ENCODE measurements at regions not wholly inside any gene's neighbourhood (a gene's known extent, or its start where the extent isn't known, plus 50 kb on each side); places are given as distances from the start of the nearest gene placed in this dataset.

DNA sequence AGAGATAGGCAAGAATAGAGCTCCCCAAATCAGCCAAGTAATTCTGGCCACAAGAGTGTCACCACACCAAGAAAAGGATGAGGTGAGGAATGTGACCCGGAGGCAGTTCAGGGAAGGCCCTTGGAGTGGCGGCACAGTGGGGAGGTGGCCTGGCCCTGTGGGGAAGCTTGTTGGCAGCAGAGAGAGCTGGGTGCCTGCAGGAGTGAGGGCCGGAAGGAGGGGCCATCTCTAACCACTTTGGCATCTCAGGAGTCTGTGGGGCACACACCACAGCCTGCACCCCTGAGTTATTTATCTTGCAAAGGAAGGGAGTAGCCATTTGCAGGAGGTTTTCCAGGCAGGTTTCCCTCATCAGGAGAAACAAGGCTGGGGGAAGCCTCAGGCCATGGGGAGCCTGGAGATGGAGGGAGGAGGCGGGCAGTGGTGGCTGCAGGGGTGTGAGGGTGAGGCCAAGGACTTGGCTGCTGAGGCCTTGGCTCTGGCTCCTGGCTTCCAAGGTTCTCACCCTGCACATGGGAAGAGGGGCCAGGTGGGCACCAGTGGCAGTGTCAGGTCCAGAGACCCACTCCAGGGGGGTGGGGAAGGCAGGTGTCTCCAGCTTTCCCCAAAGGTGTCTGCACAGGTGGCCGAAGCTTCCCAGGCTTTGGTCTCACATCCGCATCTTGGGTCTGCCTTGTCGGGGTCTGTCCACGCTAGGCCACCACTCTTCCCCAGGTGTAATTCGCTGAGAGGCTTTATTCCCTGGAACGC lies 370.2 kb downstream of the CTTN start:
- TF ChIP-seq, protein P1, sequence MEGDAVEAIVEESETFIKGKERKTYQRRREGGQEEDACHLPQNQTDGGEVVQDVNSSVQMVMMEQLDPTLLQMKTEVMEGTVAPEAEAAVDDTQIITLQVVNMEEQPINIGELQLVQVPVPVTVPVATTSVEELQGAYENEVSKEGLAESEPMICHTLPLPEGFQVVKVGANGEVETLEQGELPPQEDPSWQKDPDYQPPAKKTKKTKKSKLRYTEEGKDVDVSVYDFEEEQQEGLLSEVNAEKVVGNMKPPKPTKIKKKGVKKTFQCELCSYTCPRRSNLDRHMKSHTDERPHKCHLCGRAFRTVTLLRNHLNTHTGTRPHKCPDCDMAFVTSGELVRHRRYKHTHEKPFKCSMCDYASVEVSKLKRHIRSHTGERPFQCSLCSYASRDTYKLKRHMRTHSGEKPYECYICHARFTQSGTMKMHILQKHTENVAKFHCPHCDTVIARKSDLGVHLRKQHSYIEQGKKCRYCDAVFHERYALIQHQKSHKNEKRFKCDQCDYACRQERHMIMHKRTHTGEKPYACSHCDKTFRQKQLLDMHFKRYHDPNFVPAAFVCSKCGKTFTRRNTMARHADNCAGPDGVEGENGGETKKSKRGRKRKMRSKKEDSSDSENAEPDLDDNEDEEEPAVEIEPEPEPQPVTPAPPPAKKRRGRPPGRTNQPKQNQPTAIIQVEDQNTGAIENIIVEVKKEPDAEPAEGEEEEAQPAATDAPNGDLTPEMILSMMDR (IDR thresholded peaks at IDR 0.05), result no peak
- no peak for DNase-seq (ENCODE audit: low spot score)
- no peak for ATAC-seq (ENCODE audit: low FRiP score)

DNA sequence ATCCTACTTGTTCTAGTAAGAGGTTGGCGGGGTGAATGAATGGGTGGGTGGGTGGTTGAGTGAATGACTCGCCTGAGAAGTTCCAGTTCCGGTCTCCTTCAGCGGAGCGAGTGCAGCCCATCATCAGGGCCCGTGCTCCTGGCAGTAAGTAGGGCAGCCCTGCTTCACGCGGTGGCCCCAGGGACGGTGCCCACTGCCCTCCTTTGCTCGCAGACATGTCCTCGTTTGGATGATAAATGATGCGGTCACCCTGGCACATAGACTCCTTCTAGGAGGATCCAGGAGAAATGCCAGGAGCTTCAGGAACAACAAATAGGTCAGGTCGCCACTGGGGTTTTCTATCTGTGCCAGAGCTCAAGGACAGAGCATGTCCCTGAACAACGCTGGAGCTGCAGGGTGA lies 370.8 kb downstream of the CTTN start:
- DNase-seq (ENCODE audit: low spot score) (no peak), ATAC-seq (ENCODE audit: low FRiP score) (no peak)
- TF ChIP-seq, protein P1 (IDR thresholded peaks at IDR 0.05), result no peak

- no peak for ATAC-seq (ENCODE audit: low FRiP score)
- no peak for DNase-seq (ENCODE audit: low spot score)
Measured at GRCh38 chr11:70769521-70769920, 371.2 kb downstream of the CTTN start.

GRCh38 chr11:70771099-70771885 lies 373.0 kb downstream of the CTTN start:
- TF ChIP-seq, protein P1 (IDR thresholded peaks at IDR 0.05), result no peak
- no peak for DNase-seq (ENCODE audit: low spot score)
- no peak for ATAC-seq (ENCODE audit: low FRiP score)

More at GRCh38 chr11:70769521-70769920, 371.2 kb downstream of the CTTN start:
- TF ChIP-seq, protein P1 (IDR thresholded peaks at IDR 0.05), result no peak

DNA sequence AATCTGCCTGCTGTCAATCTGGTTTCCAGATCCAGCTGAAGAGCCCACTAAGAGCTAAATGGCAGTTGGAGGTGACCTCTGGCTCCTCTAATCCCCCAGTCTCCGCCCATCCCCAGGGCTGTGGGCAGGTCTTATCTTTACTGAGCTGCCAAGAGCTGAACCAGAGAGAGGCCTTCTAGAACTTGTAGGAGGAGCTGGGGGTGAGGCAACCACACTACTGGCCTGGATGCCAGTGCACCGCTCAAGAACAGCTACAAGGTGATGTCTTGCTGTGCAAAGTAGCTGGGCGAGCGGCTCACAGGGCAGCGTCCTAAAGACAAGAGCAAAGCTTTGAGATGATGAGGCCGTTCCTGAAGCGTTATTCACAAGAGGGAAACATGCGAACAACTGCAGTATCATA lies 374.6 kb downstream of the CTTN start:
- ATAC-seq (ENCODE audit: low FRiP score) (no peak), DNase-seq (ENCODE audit: low spot score) (no peak)
- TF ChIP-seq, protein P1 (IDR thresholded peaks at IDR 0.05), result no peak

GRCh38 chr11:70775386-70776075 lies 377.2 kb downstream of the CTTN start:
- ATAC-seq (ENCODE audit: low FRiP score) (no peak), DNase-seq (ENCODE audit: low spot score) (no peak)
- TF ChIP-seq, protein P1 (IDR thresholded peaks at IDR 0.05), result no peak

Measured in omental fat pad (tissue), 3 donors.